ENCODE measurements at regions not wholly inside any gene's neighbourhood (a gene's known extent, or its start where the extent isn't known, plus 50 kb on each side); places are given as distances from the start of the nearest gene placed in this dataset.
A peak's percentile ranks its signal among the peaks of the same experiment; 100 is the strongest.

- no peak for DNase-seq (ENCODE audit: low read depth in 4 of 4, low spot score in 3 of 4)
These were observed 876.1 kb downstream of the TLE4 start for GRCh38 chr9:80447876-80448275.

GRCh38 chr9:80440724-80441123 is 869.0 kb downstream of the TLE4 start:
- DNase-seq (ENCODE audit: low read depth in 4 of 4, low spot score in 3 of 4) = no peak

- DNase-seq (ENCODE audit: low read depth in 4 of 4, low spot score in 3 of 4) = no peak
These were observed 866.1 kb downstream of the TLE4 start for GRCh38 chr9:80437825-80438224.

GRCh38 chr9:80437091-80437640 is 865.4 kb downstream of the TLE4 start:
- DNase-seq (ENCODE audit: low read depth in 4 of 4, low spot score in 3 of 4) = no peak

GRCh38 chr9:80435591-80435990 is 863.8 kb downstream of the TLE4 start:
- no peak for DNase-seq (ENCODE audit: low read depth in 4 of 4, low spot score in 3 of 4)

GRCh38 chr9:80426992-80427391 is 855.2 kb downstream of the TLE4 start:
- DNase-seq (ENCODE audit: low read depth in 4 of 4, low spot score in 3 of 4) = no peak

GRCh38 chr9:80417211-80417773 is 845.5 kb downstream of the TLE4 start:
- no peak for DNase-seq (ENCODE audit: low read depth in 4 of 4, low spot score in 3 of 4)

GRCh38 chr9:80410106-80410505 is 838.3 kb downstream of the TLE4 start:
- peak; percentile 74 to 85 (median 80) for DNase-seq (ENCODE audit: low read depth in 4 of 4, low spot score in 3 of 4)

- DNase-seq (ENCODE audit: low read depth in 4 of 4, low spot score in 3 of 4) = no peak
These were observed 835.5 kb downstream of the TLE4 start for GRCh38 chr9:80407220-80407619.

GRCh38 chr9:80401243-80401642 is 829.5 kb downstream of the TLE4 start:
- no peak for DNase-seq (ENCODE audit: low read depth in 4 of 4, low spot score in 3 of 4)

- DNase-seq (ENCODE audit: low read depth in 4 of 4, low spot score in 3 of 4) = no peak
These were observed 829.0 kb downstream of the TLE4 start for GRCh38 chr9:80400624-80401230.

- DNase-seq (ENCODE audit: low read depth in 4 of 4, low spot score in 3 of 4) = no peak
These were observed 827.8 kb downstream of the TLE4 start for GRCh38 chr9:80399606-80400005.

GRCh38 chr9:80387828-80388227 is 816.1 kb downstream of the TLE4 start:
- no peak for DNase-seq (ENCODE audit: low read depth in 4 of 4, low spot score in 3 of 4)

GRCh38 chr9:80385246-80385645 is 813.5 kb downstream of the TLE4 start:
- no peak for DNase-seq (ENCODE audit: low read depth in 4 of 4, low spot score in 3 of 4)

GRCh38 chr9:80383331-80383730 is 811.6 kb downstream of the TLE4 start:
- no peak for DNase-seq (ENCODE audit: low read depth in 4 of 4, low spot score in 3 of 4)

GRCh38 chr9:80382211-80382891 is 810.6 kb downstream of the TLE4 start:
- no peak for DNase-seq (ENCODE audit: low read depth in 4 of 4, low spot score in 3 of 4)

- DNase-seq (ENCODE audit: low read depth in 4 of 4, low spot score in 3 of 4) = no peak
These were observed 808.5 kb downstream of the TLE4 start for GRCh38 chr9:80380301-80380700.

- no peak for DNase-seq (ENCODE audit: low read depth in 4 of 4, low spot score in 3 of 4)
These were observed 807.0 kb downstream of the TLE4 start for GRCh38 chr9:80378669-80379293.

- DNase-seq (ENCODE audit: low read depth in 4 of 4, low spot score in 3 of 4) = no peak
These were observed 804.4 kb downstream of the TLE4 start for GRCh38 chr9:80376180-80376579.

- DNase-seq (ENCODE audit: low read depth in 4 of 4, low spot score in 3 of 4) = no peak
These were observed 803.7 kb downstream of the TLE4 start for GRCh38 chr9:80375477-80375876.

GRCh38 chr9:80369641-80370040 is 797.9 kb downstream of the TLE4 start:
- DNase-seq (ENCODE audit: low read depth in 4 of 4, low spot score in 3 of 4) = no peak

GRCh38 chr9:80366626-80367025 is 794.9 kb downstream of the TLE4 start:
- DNase-seq (ENCODE audit: low read depth in 4 of 4, low spot score in 3 of 4) = no peak
